Stimulated activated naive B cell treated with anti-CD40 and anti-IgM and Interleukin-4, amounts not matched to agents 10 μg/mL and 1 μg/mL and 100 μg/mL, for 72 hours (primary cell): ENCODE measurements at regions not wholly inside any gene's neighbourhood (a gene's known extent, or its start where the extent isn't known, plus 50 kb on each side); places are given as distances from the start of the nearest gene placed in this dataset.
A peak's percentile ranks its signal among the peaks of the same experiment; 100 is the strongest.

Source experiments
- ATAC-seq, 2 donors: fragments of 150-1000 bp; cut with Tn5 transposase; replicated peaks; 2 replicates each; pipeline ENCODE4 v1.10.0; 2021; ENCODE audit warnings: moderate library complexity in 1 of 2
- DNase-seq: peaks from one replicate; pipeline ENCODE4 v3.0.0; 2021
- H3K27ac Mint-ChIP-seq: one replicate; pipeline ENCODE4 v1.8.0; 2022; ENCODE audit warnings: mild to moderate bottlenecking, mixed read lengths
- H3K27me3 Mint-ChIP-seq, 2 donors: one replicate each; pipeline ENCODE4 v1.8.0; 2022; ENCODE audit warnings: mixed read lengths in 2 of 2
- H3K36me3 Mint-ChIP-seq, 2 donors: one replicate each; pipeline ENCODE4 v1.8.0; 2022; ENCODE audit warnings: mixed read lengths in 2 of 2, mild to moderate bottlenecking in 1 of 2
- H3K4me1 Mint-ChIP-seq, 2 donors: one replicate each; pipeline ENCODE4 v1.8.0; 2022; ENCODE audit warnings: mixed read lengths in 2 of 2, mild to moderate bottlenecking in 1 of 2
- H3K4me3 Mint-ChIP-seq, 2 donors: one replicate each; pipeline ENCODE4 v1.8.0; 2022; ENCODE audit warnings: mild to moderate bottlenecking in 2 of 2, mixed read lengths in 2 of 2, moderate library complexity in 1 of 2
- H3K9me3 Mint-ChIP-seq, 2 donors: one replicate each; pipeline ENCODE4 v1.8.0; 2022; ENCODE audit warnings: mixed read lengths in 2 of 2, mild to moderate bottlenecking in 1 of 2

- H3K4me3 Mint-ChIP-seq = no peak overlapping the region
Measured at GRCh38 chr2:196328088-196328680, 156.8 kb upstream of the STK17B start.

GRCh38 chr2:196329959-196330358 lies 158.6 kb upstream of the STK17B start:
- Mint-ChIP-seq H3K4me3 (no peak overlapping the region), H3K27ac (no peak overlapping the region), H3K36me3 (no peaks in the 10 kb centered on the region), H3K27me3 (peaks cover 0 to 4% of the 10 kb centered on the region in 2 donors), H3K9me3 (no peaks in the 10 kb centered on the region), H3K4me1 (peaks cover 0 to 5% of the 10 kb centered on the region in 2 donors)
- no peak for DNase-seq
- no peak for ATAC-seq

More at GRCh38 chr2:196328088-196328680, 156.8 kb upstream of the STK17B start:
- H3K4me1 Mint-ChIP-seq = no peaks in the 10 kb centered on the region
- H3K36me3 Mint-ChIP-seq = no peaks in the 10 kb centered on the region
- no peaks in the 10 kb centered on the region for H3K9me3 Mint-ChIP-seq
- DNase-seq (no peak), ATAC-seq (no peak)
- H3K27ac Mint-ChIP-seq = no peak overlapping the region
- peaks cover 0 to 4% of the 10 kb centered on the region in 2 donors for H3K27me3 Mint-ChIP-seq

- DNase-seq (no peak), ATAC-seq (no peak)
- H3K4me3 Mint-ChIP-seq = no peak overlapping the region
- peaks cover 0 to 4% of the 10 kb centered on the region in 2 donors for H3K27me3 Mint-ChIP-seq
- H3K9me3 Mint-ChIP-seq = no peaks in the 10 kb centered on the region
- peaks cover under 1 to 6% of the 10 kb centered on the region in 2 donors for H3K4me1 Mint-ChIP-seq
- H3K27ac Mint-ChIP-seq = no peak overlapping the region
- H3K36me3 Mint-ChIP-seq = no peaks in the 10 kb centered on the region
Measured at GRCh38 chr2:196330645-196331044, 159.3 kb upstream of the STK17B start.

- Mint-ChIP-seq H3K4me3 (no peak overlapping the region), H3K4me1 (peaks cover 3 to 11% of the 10 kb centered on the region in 2 donors), H3K27me3 (peaks cover 0 to 2% of the 10 kb centered on the region in 2 donors), H3K36me3 (no peaks in the 10 kb centered on the region), H3K27ac (no peak overlapping the region), H3K9me3 (no peaks in the 10 kb centered on the region)
- ATAC-seq (no peak), DNase-seq (no peak)
Measured at GRCh38 chr2:196331143-196331542, 159.8 kb upstream of the STK17B start.

GRCh38 chr2:196331851-196332250 lies 160.5 kb upstream of the STK17B start:
- no peaks in the 10 kb centered on the region for H3K36me3 Mint-ChIP-seq
- ATAC-seq (no peak), DNase-seq (no peak)
- H3K27ac Mint-ChIP-seq = no peak overlapping the region
- H3K4me1 Mint-ChIP-seq = peaks cover 6 to 18% of the 10 kb centered on the region in 2 donors
- no peaks in the 10 kb centered on the region for H3K27me3 Mint-ChIP-seq
- H3K4me3 Mint-ChIP-seq = no peak overlapping the region
- no peaks in the 10 kb centered on the region for H3K9me3 Mint-ChIP-seq

GRCh38 chr2:196333397-196333796 lies 162.0 kb upstream of the STK17B start:
- ATAC-seq (peak; percentile 49 to 57), DNase-seq (no peak)
- Mint-ChIP-seq H3K9me3 (no peaks in the 10 kb centered on the region), H3K4me1 (peaks cover 8 to 28% of the 10 kb centered on the region in 2 donors), H3K4me3 (no peak overlapping the region), H3K36me3 (no peaks in the 10 kb centered on the region), H3K27ac (no peak overlapping the region), H3K27me3 (no peaks in the 10 kb centered on the region)

GRCh38 chr2:196334710-196335109 lies 163.3 kb upstream of the STK17B start:
- H3K4me1 Mint-ChIP-seq = peaks cover 8 to 28% of the 10 kb centered on the region in 2 donors

GRCh38 chr2:196335221-196335634 lies 163.8 kb upstream of the STK17B start:
- DNase-seq = no peak
- Mint-ChIP-seq H3K4me1 (peaks cover 8 to 28% of the 10 kb centered on the region in 2 donors), H3K27me3 (peaks cover 0 to 4% of the 10 kb centered on the region in 2 donors), H3K9me3 (no peaks in the 10 kb centered on the region), H3K4me3 (no peak overlapping the region), H3K27ac (no peak overlapping the region), H3K36me3 (no peaks in the 10 kb centered on the region)
- ATAC-seq = no peak

More at GRCh38 chr2:196334710-196335109, 163.3 kb upstream of the STK17B start:
- ATAC-seq (no peak), DNase-seq (no peak)
- H3K9me3 Mint-ChIP-seq = no peaks in the 10 kb centered on the region
- no peak overlapping the region for H3K27ac Mint-ChIP-seq
- H3K36me3 Mint-ChIP-seq = no peaks in the 10 kb centered on the region
- H3K4me3 Mint-ChIP-seq = no peak overlapping the region
- peaks cover 0 to 4% of the 10 kb centered on the region in 2 donors for H3K27me3 Mint-ChIP-seq

- ATAC-seq (no peak), DNase-seq (no peak)
- Mint-ChIP-seq H3K36me3 (no peaks in the 10 kb centered on the region), H3K4me1 (peaks cover 8 to 29% of the 10 kb centered on the region in 2 donors), H3K4me3 (no peak overlapping the region), H3K9me3 (no peaks in the 10 kb centered on the region), H3K27ac (no peak overlapping the region), H3K27me3 (peaks cover 0 to 4% of the 10 kb centered on the region in 2 donors)
Measured at GRCh38 chr2:196336207-196336606, 164.8 kb upstream of the STK17B start.

- Mint-ChIP-seq H3K4me3 (no peak overlapping the region), H3K4me1 (peaks cover 10 to 33% of the 10 kb centered on the region in 2 donors)
- peak; percentile 69 to 84 for ATAC-seq
Measured at GRCh38 chr2:196336715-196337114, 165.3 kb upstream of the STK17B start.

GRCh38 chr2:196337208-196337953 lies 166.0 kb upstream of the STK17B start:
- no peaks in the 10 kb centered on the region for H3K9me3 Mint-ChIP-seq
- peaks cover 0 to 4% of the 10 kb centered on the region in 2 donors for H3K27me3 Mint-ChIP-seq
- no peak overlapping the region for H3K4me3 Mint-ChIP-seq
- H3K36me3 Mint-ChIP-seq = no peaks in the 10 kb centered on the region
- ATAC-seq (peak; percentile 62 to 63), DNase-seq (no peak)
- H3K27ac Mint-ChIP-seq = no peak overlapping the region
- peaks cover 10 to 33% of the 10 kb centered on the region in 2 donors for H3K4me1 Mint-ChIP-seq

More at GRCh38 chr2:196336715-196337114, 165.3 kb upstream of the STK17B start:
- Mint-ChIP-seq H3K36me3 (no peaks in the 10 kb centered on the region), H3K27ac (peak overlapping the region; percentile 51), H3K27me3 (peaks cover 0 to 4% of the 10 kb centered on the region in 2 donors), H3K9me3 (no peaks in the 10 kb centered on the region)
- DNase-seq = no peak

GRCh38 chr2:196338440-196338839 lies 167.1 kb upstream of the STK17B start:
- no peak overlapping the region for H3K27ac Mint-ChIP-seq
- H3K27me3 Mint-ChIP-seq = peaks cover 0 to 4% of the 10 kb centered on the region in 2 donors
- ATAC-seq (no peak), DNase-seq (no peak)
- H3K9me3 Mint-ChIP-seq = no peaks in the 10 kb centered on the region
- H3K4me3 Mint-ChIP-seq = no peak overlapping the region
- H3K4me1 Mint-ChIP-seq = peaks cover 10 to 33% of the 10 kb centered on the region in 2 donors
- no peaks in the 10 kb centered on the region for H3K36me3 Mint-ChIP-seq

- ATAC-seq (no peak), DNase-seq (no peak)
- Mint-ChIP-seq H3K9me3 (no peaks in the 10 kb centered on the region), H3K4me3 (no peak overlapping the region), H3K27me3 (peaks cover 0 to 4% of the 10 kb centered on the region in 2 donors), H3K27ac (no peak overlapping the region), H3K36me3 (no peaks in the 10 kb centered on the region), H3K4me1 (peaks cover 7 to 26% of the 10 kb centered on the region in 2 donors)
Measured at GRCh38 chr2:196341277-196341841, 170.0 kb upstream of the STK17B start.

GRCh38 chr2:196344397-196344796 lies 173.0 kb upstream of the STK17B start:
- Mint-ChIP-seq H3K9me3 (no peaks in the 10 kb centered on the region), H3K4me3 (no peak overlapping the region), H3K4me1 (peaks cover 5 to 11% of the 10 kb centered on the region in 2 donors), H3K27me3 (peaks cover 0 to 2% of the 10 kb centered on the region in 2 donors), H3K27ac (no peak overlapping the region), H3K36me3 (no peaks in the 10 kb centered on the region)
- ATAC-seq (peak in 1 of 2 donors; percentile 25), DNase-seq (no peak)
